Peyer's patch (tissue), 4 donors: ENCODE measurements at regions not wholly inside any gene's neighbourhood (a gene's known extent, or its start where the extent isn't known, plus 50 kb on each side); places are given as distances from the start of the nearest gene placed in this dataset.

Experiments
- DNase-seq, 3 donors: peaks; one replicate each; pipeline ENCODE4 v3.0.0-alpha.2; 2017 to 2019
- H3K27ac ChIP-seq, 4 donors: fragments of 200-600 bp; sonication (generic); one replicate each; pipeline ENCODE4 v1.5.1; 2016 to 2019
- H3K27me3 ChIP-seq, 2 donors: fragments of 200-600 bp; sonication (generic); one replicate each; pipeline ENCODE4 v1.5.1; 2019
- H3K36me3 ChIP-seq, 3 donors: fragments of 200-600 bp; sonication (generic); one replicate each; pipeline ENCODE4 v1.5.1; 2016 to 2019
- H3K4me1 ChIP-seq, 4 donors: fragments of 200-600 bp; sonication (generic); one replicate each; pipeline ENCODE4 v1.5.1; 2016 to 2019
- H3K4me3 ChIP-seq, 4 donors: fragments of 200-600 bp; sonication (generic); 1 replicate in 3 of 4; 2 replicates in 1 of 4; pipeline ENCODE4 v1.5.1; 2016 to 2019; ENCODE audit warnings: mild to moderate bottlenecking in 1 of 4
- H3K9me3 ChIP-seq, 4 donors: fragments of 200-600 bp; sonication (generic); one replicate each; pipeline ENCODE4 v1.5.1; 2016 to 2019; ENCODE audit warnings: mild to moderate bottlenecking in 1 of 4
- POLR2A ChIP-seq, 2 donors: fragments of 450-650 bp; IDR thresholded peaks; one replicate each; pipeline ENCODE4 v1.5.1; 2017; ENCODE audit warnings: antibody characterized with exemption in 2 of 2, mild to moderate bottlenecking in 2 of 2, moderate library complexity in 2 of 2
- TF ChIP-seq, protein P1 (sequence below), 6 experiments: fragments of 450-650 bp in 4 of 6; fragments of 200-600 bp in 2 of 6; sonication (generic) in 1 of 6; IDR thresholded peaks; one replicate each; pipeline ENCODE4 v1.5.1; 2017 to 2019; ENCODE audit warnings: antibody characterized with exemption in 6 of 6, mild to moderate bottlenecking in 3 of 6, moderate library complexity in 1 of 6

DNA sequence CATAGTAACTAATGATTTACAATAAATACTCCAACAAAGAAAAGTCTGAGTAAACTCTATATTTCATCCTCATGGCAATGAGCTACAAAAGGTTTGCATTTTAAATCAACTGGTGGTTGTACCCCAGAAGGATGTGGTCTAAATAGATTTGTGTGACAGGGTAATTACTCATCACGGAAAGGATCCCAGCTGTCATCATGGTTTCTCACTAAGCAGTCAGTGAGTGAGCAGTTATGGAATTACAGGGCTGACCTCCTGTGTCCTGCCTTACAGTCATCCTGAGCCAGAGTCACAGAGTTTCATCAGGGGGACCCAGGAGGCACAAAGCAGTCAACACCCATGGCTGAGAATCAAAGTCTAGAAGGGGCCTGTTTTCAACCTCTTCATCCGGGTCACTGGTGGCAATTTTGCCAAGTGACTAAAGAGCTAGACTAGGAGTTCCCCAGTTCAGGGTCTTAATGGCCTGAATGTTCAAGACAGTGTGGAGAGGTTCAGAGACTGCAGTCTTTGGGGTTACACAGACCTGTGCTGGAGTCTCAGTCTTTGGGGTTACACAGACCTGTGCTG lies 210.7 kb upstream of the SLC24A2 start:
- Histone ChIP-seq H3K4me1 (no peaks in the 10 kb centered on the region), H3K9me3 (no peaks in the 10 kb centered on the region), H3K27ac (no peak overlapping the region), H3K36me3 (no peaks in the 10 kb centered on the region), H3K27me3 (no peaks in the 10 kb centered on the region), H3K4me3 (no peak overlapping the region)
- no peak for DNase-seq
- TF ChIP-seq, protein P1, sequence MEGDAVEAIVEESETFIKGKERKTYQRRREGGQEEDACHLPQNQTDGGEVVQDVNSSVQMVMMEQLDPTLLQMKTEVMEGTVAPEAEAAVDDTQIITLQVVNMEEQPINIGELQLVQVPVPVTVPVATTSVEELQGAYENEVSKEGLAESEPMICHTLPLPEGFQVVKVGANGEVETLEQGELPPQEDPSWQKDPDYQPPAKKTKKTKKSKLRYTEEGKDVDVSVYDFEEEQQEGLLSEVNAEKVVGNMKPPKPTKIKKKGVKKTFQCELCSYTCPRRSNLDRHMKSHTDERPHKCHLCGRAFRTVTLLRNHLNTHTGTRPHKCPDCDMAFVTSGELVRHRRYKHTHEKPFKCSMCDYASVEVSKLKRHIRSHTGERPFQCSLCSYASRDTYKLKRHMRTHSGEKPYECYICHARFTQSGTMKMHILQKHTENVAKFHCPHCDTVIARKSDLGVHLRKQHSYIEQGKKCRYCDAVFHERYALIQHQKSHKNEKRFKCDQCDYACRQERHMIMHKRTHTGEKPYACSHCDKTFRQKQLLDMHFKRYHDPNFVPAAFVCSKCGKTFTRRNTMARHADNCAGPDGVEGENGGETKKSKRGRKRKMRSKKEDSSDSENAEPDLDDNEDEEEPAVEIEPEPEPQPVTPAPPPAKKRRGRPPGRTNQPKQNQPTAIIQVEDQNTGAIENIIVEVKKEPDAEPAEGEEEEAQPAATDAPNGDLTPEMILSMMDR (IDR thresholded peaks at IDR 0.05), result no peak

DNA sequence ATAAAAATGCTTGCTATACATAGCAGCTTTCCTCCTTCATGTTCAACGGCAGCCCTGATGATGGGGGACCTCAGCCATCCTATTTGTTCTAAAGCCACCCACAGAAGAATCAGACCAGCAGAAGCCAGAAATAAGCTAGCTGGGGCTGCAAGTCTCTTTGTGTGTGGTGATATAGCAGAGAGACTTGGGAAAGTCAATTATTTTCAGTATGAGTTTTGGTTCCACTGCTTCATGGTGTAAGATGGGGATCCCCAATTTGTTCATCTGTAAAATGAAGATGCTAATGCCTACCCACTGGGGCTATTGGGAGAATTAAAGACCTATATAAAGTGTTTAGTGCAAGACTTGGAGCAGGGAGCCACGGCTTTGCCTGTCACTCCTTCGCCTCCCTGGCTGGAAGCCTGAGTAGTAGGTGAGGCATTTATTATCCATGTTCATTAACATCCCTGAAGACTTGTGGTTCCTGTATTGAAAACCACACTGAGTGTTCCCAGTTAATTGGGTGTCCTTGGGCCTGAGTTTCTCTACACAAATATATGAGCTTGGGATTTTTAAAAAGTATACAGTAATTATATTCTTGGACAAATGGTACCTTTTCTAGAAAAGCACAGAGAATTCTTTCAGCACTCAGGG lies 210.1 kb upstream of the SLC24A2 start:
- Histone ChIP-seq H3K36me3 (no peaks in the 10 kb centered on the region), H3K27ac (no peak overlapping the region), H3K27me3 (no peaks in the 10 kb centered on the region), H3K9me3 (no peaks in the 10 kb centered on the region), H3K4me1 (no peaks in the 10 kb centered on the region), H3K4me3 (no peak overlapping the region)
- DNase-seq, result no peak
- TF ChIP-seq, protein P1 (IDR thresholded peaks at IDR 0.05), result no peak
- no peak for TF ChIP-seq POLR2A (IDR thresholded peaks at IDR 0.05)

DNA sequence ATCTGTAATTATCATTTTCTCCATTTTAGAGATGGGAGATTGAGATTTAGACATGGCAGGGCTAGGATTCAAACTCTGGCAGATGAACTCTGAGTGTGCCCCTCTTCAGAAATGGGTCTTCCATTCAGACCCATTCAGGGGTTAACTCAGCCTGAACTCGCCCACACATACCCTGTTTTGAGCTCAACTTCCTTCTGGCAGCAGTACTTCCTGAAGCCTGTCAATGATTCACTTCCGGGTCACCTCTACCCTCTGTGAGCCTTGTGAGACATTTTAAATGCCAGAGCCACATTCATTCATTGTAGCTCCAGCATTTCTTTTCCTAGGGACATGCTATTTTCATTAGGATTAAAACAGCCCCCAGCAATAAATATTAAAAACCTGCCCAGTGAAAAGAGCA lies 209.3 kb upstream of the SLC24A2 start:
- H3K9me3 ChIP-seq, result no peaks in the 10 kb centered on the region
- no peaks in the 10 kb centered on the region for H3K36me3 ChIP-seq
- H3K27me3 ChIP-seq, result no peaks in the 10 kb centered on the region
- H3K4me1 ChIP-seq, result no peaks in the 10 kb centered on the region
- no peak overlapping the region for H3K4me3 ChIP-seq
- H3K27ac ChIP-seq, result no peak overlapping the region
- DNase-seq, result no peak
- TF ChIP-seq POLR2A (IDR thresholded peaks at IDR 0.05), result no peak
- TF ChIP-seq, protein P1 (IDR thresholded peaks at IDR 0.05), result no peak

DNA sequence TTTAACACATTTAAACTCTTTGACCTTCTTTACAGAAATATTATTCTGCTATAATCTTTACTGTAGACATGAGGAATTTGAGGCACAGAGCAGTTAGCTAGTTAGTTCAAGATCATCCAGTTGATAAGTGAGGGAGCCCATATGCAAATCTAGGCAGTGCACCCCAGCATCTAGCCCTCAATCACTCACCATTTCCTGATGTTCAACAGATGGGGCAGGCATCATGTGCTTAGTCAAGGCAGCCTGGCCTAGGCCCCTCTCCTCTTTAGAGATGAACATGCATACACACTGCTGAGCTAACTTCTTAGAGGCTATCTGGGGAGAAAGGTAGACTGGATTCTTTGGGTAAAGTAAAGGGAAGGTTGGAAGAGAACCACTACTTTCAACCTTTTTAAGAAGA lies 206.8 kb upstream of the SLC24A2 start:
- Histone ChIP-seq H3K4me1 (no peaks in the 10 kb centered on the region), H3K4me3 (no peak overlapping the region), H3K9me3 (no peaks in the 10 kb centered on the region), H3K36me3 (no peaks in the 10 kb centered on the region), H3K27me3 (no peaks in the 10 kb centered on the region), H3K27ac (no peak overlapping the region)
- DNase-seq, result no peak
- TF ChIP-seq, protein P1 (IDR thresholded peaks at IDR 0.05), result no peak
- no peak for TF ChIP-seq POLR2A (IDR thresholded peaks at IDR 0.05)

DNA sequence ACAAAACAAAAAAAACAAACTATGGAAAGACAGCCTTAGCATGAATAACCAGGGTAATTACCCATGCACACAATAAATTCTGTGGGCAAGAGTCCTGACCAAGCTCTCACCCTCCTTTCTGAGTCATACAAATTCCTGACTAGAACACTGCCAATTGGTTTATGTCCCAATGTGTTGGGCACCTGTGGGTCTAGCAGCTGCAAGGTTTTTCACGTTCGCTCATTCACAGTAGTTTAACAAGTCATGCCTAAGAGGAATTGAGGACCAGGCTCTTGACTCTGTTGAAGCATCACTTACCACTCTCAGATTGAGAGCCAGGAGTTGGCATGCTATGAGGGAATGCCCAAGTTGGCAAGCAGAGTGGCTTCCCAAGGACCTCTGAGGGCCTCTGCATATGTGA lies 205.5 kb upstream of the SLC24A2 start:
- no peaks in the 10 kb centered on the region for H3K36me3 ChIP-seq
- H3K27me3 ChIP-seq, result no peaks in the 10 kb centered on the region
- TF ChIP-seq, protein P1 (IDR thresholded peaks at IDR 0.05), result no peak
- TF ChIP-seq POLR2A (IDR thresholded peaks at IDR 0.05), result no peak
- H3K9me3 ChIP-seq, result no peaks in the 10 kb centered on the region
- no peak for DNase-seq
- no peak overlapping the region for H3K4me3 ChIP-seq
- H3K4me1 ChIP-seq, result no peaks in the 10 kb centered on the region
- no peak overlapping the region for H3K27ac ChIP-seq
